Esophagus squamous epithelium (tissue), 4 donors: ENCODE measurements at regions not wholly inside any gene's neighbourhood (a gene's known extent, or its start where the extent isn't known, plus 50 kb on each side); places are given as distances from the start of the nearest gene placed in this dataset.

Experiments used
- POLR2A ChIP-seq, 4 donors: fragments of 450-650 bp; IDR thresholded peaks; one replicate each; pipeline ENCODE4 v1.6.1; 2017; ENCODE audit warnings: antibody characterized with exemption in 4 of 4, mild to moderate bottlenecking in 4 of 4, moderate library complexity in 3 of 4
- TF ChIP-seq, protein P1 (sequence below), 6 experiments: fragments of 450-650 bp in 4 of 6; fragments of 200-600 bp in 2 of 6; sonication (generic) in 2 of 6; IDR thresholded peaks; one replicate each; pipeline ENCODE4 v1.5.1; 2016 to 2019; ENCODE audit warnings: antibody characterized with exemption in 6 of 6, mild to moderate bottlenecking in 4 of 6, moderate library complexity in 4 of 6

DNA sequence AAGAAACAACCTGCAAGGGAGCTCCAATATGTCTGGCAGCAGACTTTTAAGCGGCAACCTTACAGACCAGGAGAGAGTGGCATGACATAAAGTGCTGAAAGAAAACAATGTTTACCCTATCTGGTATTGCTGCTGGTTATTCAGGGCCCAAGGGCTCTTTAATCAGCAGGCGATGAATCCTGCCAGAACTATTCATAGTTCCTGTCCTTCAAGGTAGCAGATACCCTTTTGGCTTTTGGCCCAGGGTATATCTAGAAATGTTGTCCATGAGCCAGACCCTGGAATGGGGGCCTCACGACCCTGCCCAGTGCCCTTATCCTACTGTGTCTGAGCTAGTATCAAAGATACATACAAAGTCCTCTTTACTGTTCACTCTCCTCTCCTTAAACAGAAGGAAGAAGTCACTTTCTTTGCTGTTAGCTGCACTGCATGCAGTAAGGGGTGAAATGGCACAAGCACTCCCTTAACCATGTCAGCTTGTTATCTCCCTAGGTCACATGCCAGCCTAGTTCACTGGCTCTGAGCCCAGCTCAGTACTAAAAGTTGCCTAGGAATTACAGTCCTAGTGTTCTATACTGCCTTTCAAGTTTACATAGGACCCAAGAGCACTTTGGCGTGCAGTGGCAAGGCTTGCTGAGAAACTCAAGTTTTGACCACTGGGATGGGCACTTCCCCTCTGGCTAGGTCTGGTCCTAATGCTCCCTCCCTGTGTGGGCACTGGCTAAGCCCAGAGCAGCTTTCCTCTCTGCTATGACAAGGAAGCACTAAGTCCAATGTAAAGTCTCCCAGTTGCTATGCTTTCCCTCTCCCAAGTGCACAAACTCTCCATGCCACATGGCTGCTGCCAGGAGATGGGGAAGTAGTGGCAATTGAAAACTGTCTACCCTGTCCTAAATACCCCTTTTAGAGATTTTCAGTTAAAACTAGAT is 122.0 kb downstream of the HTR1B start:
- TF ChIP-seq, protein P1, sequence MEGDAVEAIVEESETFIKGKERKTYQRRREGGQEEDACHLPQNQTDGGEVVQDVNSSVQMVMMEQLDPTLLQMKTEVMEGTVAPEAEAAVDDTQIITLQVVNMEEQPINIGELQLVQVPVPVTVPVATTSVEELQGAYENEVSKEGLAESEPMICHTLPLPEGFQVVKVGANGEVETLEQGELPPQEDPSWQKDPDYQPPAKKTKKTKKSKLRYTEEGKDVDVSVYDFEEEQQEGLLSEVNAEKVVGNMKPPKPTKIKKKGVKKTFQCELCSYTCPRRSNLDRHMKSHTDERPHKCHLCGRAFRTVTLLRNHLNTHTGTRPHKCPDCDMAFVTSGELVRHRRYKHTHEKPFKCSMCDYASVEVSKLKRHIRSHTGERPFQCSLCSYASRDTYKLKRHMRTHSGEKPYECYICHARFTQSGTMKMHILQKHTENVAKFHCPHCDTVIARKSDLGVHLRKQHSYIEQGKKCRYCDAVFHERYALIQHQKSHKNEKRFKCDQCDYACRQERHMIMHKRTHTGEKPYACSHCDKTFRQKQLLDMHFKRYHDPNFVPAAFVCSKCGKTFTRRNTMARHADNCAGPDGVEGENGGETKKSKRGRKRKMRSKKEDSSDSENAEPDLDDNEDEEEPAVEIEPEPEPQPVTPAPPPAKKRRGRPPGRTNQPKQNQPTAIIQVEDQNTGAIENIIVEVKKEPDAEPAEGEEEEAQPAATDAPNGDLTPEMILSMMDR (IDR thresholded peaks at IDR 0.05) = no peak
- no peak for TF ChIP-seq POLR2A (IDR thresholded peaks at IDR 0.05)
